Testis (tissue), 2 donors: ENCODE measurements at regions not wholly inside any gene's neighbourhood (a gene's known extent, or its start where the extent isn't known, plus 50 kb on each side); places are given as distances from the start of the nearest gene placed in this dataset.

Experiments used
- DNase-seq: peaks from one replicate; pipeline ENCODE4 v3.0.0-alpha.2; 2019
- H3K27ac ChIP-seq, 2 donors: fragments of 200-600 bp; sonication (generic); one replicate each; pipeline ENCODE4 v1.5.1; 2019
- H3K27me3 ChIP-seq: fragments of 200-600 bp; sonication (generic); one replicate; pipeline ENCODE4 v1.5.1; 2019
- H3K36me3 ChIP-seq: fragments of 200-600 bp; sonication (generic); one replicate; pipeline ENCODE4 v1.5.1; 2017; ENCODE audit warnings: low read depth; ENCODE audit errors: missing control alignments
- H3K4me1 ChIP-seq: fragments of 200-600 bp; sonication (generic); one replicate; pipeline ENCODE4 v1.5.1; 2019
- H3K4me3 ChIP-seq, 2 donors: fragments of 200-600 bp; sonication (generic); one replicate each; pipeline ENCODE4 v1.5.1; 2017 to 2019
- H3K9me3 ChIP-seq: fragments of 200-600 bp; sonication (generic); one replicate; pipeline ENCODE4 v1.5.1; 2017
- POLR2A ChIP-seq: fragments of 450-650 bp; IDR thresholded peaks from one replicate; pipeline ENCODE4 v1.6.1; 2017; ENCODE audit warnings: antibody characterized with exemption, mild to moderate bottlenecking, moderate library complexity
- WGBS, 2 donors: methylation state at CpG; one replicate each; pipeline ENCODE4 v1.1.5; 2018; 5-methylcytosine and 5-hydroxymethylcytosine counted together
- intact Hi-C: fragments of 100-400 bp; cut with DNase I; formaldehyde crosslinking; loops from one replicate; pipeline ENCODE4 v1.15.1; 2023; ENCODE audit warnings: low total_unique reads
- TF ChIP-seq, protein P1 (sequence below), 3 experiments: fragments of 450-650 bp in 2 of 3; fragments of 200-600 bp in 1 of 3; sonication (generic) in 1 of 3; IDR thresholded peaks; one replicate each; pipeline ENCODE4 v1.5.1; 2016 to 2019; ENCODE audit warnings: antibody characterized with exemption in 3 of 3, mild to moderate bottlenecking in 2 of 3, moderate library complexity in 1 of 3

DNA sequence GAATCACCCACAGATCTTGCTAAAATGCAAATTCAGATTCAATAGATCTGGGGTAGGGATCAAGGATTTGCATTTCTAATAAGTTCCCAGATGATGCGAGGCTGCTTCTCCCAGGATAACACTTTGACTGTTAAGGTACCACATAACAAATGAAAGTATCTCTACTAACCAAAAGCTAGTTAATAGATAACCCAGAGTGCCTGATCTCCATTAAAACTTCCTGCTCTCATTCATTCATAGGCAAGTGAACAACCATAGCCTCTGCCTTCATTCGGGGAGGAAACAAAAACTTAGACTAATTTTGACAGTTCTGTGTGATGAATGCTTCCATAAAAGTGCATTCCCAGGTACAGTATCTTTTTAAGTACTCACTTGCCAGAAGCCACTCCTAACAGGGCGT lies 265.6 kb upstream of the BTBD3 start:
- intact Hi-C loops = no loop called here
- H3K27me3 ChIP-seq = no peaks in the 10 kb centered on the region
- H3K36me3 ChIP-seq = no peaks in the 10 kb centered on the region
- no peaks in the 10 kb centered on the region for H3K4me1 ChIP-seq
- H3K27ac ChIP-seq = no peak overlapping the region
- DNase-seq = no peak
- 58 to 59% methylated on average over 3 of the region's 3 CpGs for WGBS, 2 donors
- H3K9me3 ChIP-seq = no peaks in the 10 kb centered on the region
- no peak overlapping the region for H3K4me3 ChIP-seq
- TF ChIP-seq POLR2A = no peak
- TF ChIP-seq, protein P1, sequence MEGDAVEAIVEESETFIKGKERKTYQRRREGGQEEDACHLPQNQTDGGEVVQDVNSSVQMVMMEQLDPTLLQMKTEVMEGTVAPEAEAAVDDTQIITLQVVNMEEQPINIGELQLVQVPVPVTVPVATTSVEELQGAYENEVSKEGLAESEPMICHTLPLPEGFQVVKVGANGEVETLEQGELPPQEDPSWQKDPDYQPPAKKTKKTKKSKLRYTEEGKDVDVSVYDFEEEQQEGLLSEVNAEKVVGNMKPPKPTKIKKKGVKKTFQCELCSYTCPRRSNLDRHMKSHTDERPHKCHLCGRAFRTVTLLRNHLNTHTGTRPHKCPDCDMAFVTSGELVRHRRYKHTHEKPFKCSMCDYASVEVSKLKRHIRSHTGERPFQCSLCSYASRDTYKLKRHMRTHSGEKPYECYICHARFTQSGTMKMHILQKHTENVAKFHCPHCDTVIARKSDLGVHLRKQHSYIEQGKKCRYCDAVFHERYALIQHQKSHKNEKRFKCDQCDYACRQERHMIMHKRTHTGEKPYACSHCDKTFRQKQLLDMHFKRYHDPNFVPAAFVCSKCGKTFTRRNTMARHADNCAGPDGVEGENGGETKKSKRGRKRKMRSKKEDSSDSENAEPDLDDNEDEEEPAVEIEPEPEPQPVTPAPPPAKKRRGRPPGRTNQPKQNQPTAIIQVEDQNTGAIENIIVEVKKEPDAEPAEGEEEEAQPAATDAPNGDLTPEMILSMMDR (IDR thresholded peaks at IDR 0.05) = no peak

- Histone ChIP-seq H3K9me3 (no peaks in the 10 kb centered on the region), H3K4me3 (no peak overlapping the region), H3K27ac (no peak overlapping the region), H3K4me1 (no peaks in the 10 kb centered on the region), H3K27me3 (no peaks in the 10 kb centered on the region), H3K36me3 (no peaks in the 10 kb centered on the region)
- 93 to 97% methylated on average over 1 of the region's 1 CpG for WGBS, 2 donors
- TF ChIP-seq POLR2A = no peak
- TF ChIP-seq, protein P1 (IDR thresholded peaks at IDR 0.05) = no peak
- intact Hi-C loops = no loop called here
- no peak for DNase-seq
These were observed 262.9 kb upstream of the BTBD3 start for GRCh38 chr20:11654766-11655165.

DNA sequence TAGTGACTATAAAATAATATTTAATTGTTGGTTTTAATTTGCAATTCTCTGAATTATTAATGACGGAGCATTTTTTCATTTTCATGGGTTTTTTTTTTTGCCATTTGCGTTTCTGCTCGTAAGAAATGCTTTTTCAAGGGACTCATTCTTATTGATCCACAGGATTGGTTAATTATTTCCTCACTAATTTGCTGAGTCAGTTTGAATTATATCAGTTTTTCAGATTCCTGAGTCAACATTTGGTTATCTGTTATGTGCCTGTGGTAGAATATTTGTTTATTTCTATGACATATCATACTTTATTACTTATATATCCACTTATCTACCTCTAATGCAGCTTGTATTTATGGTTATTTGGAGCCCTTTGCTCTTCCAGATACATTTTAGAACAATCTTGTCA lies 257.0 kb upstream of the BTBD3 start:
- TF ChIP-seq, protein P1 (IDR thresholded peaks at IDR 0.05) = no peak
- TF ChIP-seq POLR2A = no peak
- 89 to 95% methylated on average over 3 of the region's 3 CpGs for WGBS, 2 donors

DNA sequence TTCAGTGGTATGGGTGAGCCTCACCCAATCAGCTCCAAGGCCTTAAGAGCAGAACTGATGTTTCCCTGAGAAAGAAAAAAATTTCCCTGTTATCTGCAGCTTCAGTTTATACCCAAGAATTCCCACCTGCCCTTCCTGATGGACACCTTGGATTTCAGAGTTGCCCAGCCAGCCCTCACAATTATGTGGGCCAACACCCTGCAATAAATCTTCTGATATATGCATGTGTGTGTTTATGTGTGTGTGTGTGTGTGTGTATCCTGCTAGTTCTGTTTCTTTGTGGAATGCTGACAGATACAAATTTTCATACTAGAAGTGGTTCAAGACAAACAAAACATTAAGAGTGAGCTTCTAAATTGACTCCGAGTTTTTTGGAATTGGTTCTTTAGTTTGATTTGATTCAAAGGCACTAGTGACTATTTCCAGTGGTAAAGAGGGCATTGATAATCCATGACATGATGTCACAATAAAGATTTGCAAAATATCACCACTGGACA lies 246.6 kb upstream of the BTBD3 start:
- no peak overlapping the region for H3K27ac ChIP-seq
- H3K4me1 ChIP-seq = no peaks in the 10 kb centered on the region
- H3K27me3 ChIP-seq = no peaks in the 10 kb centered on the region
- DNase-seq = no peak
- no peaks in the 10 kb centered on the region for H3K36me3 ChIP-seq
- no peak overlapping the region for H3K4me3 ChIP-seq
- 77 to 85% methylated on average over 1 of the region's 1 CpG for WGBS, 2 donors
- no peaks in the 10 kb centered on the region for H3K9me3 ChIP-seq
- TF ChIP-seq, protein P1 (IDR thresholded peaks at IDR 0.05) = no peak
- TF ChIP-seq POLR2A = no peak
- intact Hi-C loops = no loop called here

More for the DNA sequence above, 257.0 kb upstream of the BTBD3 start:
- Histone ChIP-seq H3K4me1 (no peaks in the 10 kb centered on the region), H3K36me3 (no peaks in the 10 kb centered on the region), H3K4me3 (no peak overlapping the region), H3K27me3 (no peaks in the 10 kb centered on the region), H3K9me3 (no peaks in the 10 kb centered on the region), H3K27ac (no peak overlapping the region)
- DNase-seq = no peak
- intact Hi-C loops = no loop called here

GRCh38 chr20:11672959-11673358 lies 244.7 kb upstream of the BTBD3 start:
- no peaks in the 10 kb centered on the region for H3K4me1 ChIP-seq
- no peak for TF ChIP-seq POLR2A
- TF ChIP-seq, protein P1 (IDR thresholded peaks at IDR 0.05) = no peak
- no peaks in the 10 kb centered on the region for H3K36me3 ChIP-seq
- intact Hi-C loops = no loop called here
- 94 to 95% methylated on average over 7 of the region's 7 CpGs for WGBS, 2 donors
- DNase-seq = no peak
- no peaks in the 10 kb centered on the region for H3K9me3 ChIP-seq
- no peak overlapping the region for H3K27ac ChIP-seq
- H3K4me3 ChIP-seq = no peak overlapping the region
- H3K27me3 ChIP-seq = no peaks in the 10 kb centered on the region
